ENCODE measurements at regions not wholly inside any gene's neighbourhood (a gene's known extent, or its start where the extent isn't known, plus 50 kb on each side); places are given as distances from the start of the nearest gene placed in this dataset.
"Not testable (repeated sequence)": the region's sequence is repeated elsewhere in the genome, so short reads cannot be mapped to it uniquely, and the experiment has no call there.

DNA sequence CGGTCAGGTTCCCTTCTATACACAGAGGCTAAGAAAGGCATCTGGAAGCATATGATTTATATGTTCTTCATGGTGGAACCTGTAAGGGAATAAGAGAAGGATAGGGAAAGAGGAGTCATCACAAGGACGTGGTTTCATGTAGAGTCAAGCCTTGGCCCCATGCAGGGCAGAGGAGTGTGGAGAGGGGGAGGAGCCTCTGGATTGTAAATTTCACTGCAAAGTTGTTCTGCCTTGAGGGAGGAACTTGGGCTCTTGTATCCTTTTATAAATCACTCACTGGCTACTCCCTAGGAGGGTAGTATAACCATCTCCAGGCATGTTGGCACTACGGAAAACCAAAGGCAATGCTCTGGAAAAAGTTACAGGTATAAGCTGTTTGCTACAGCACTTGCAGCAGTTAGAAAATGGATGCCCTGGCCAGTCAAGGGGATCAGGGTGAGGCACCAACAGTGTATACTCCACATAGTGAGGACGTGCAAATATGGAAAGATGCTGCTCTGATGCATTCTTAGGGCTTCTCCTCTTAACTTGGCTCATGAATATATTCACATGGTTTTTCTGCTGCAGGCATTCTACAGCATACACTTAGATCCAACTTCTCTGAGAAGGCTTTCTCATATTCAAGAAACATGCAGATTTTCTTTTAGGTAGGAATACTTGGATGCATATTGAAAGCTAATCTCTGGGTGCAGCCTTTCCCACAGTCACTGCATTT is 60.3 kb upstream of the ZNF81 start:
- DNase-seq, result no peak

DNA sequence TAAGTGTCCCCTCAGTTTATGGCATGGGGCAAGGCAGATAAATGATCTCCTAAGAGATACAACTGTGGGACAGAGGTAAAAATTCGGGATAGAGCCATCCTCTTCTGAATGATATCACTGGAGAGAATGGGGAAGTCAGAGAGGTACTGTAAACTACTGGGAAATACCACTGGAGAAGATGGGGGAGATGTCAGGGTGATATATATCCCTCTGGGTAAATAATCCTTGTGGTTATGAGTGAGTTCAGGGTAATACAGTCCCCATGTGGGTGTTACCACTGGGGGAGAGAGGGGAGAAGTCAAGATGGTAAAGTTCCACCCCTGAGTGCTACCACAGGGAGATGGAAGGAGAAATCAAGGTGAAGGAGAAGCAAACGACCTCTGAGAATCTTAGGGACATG is 63.9 kb upstream of the ZNF81 start:
- no peak for DNase-seq

DNA sequence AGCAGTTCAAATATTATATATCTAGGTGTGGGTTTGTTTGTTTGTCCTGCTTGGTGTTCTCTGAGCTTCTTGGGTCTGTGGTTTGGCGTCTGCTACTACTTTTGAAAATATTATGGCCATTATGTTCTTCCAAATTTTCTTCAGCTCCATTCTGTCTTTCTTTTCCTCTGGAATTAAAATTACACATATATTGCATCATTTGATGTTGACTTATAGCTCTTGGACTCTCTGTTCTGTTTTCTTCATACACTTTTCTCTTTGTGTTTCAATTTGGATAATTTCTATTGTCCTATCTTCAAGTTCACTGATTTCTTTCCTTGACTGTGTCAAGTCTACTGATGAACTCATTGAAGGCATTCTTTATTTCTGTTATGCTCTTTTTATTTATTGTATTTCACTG is 65.2 kb upstream of the ZNF81 start:
- DNase-seq, result no peak

- not testable (repeated sequence) for DNase-seq
Observed at GRCh38 chrX:47762826-47763225, 73.9 kb upstream of the ZNF81 start.

GRCh38 chrX:47752685-47753084 is 84.0 kb upstream of the ZNF81 start:
- DNase-seq, result no peak

DNA sequence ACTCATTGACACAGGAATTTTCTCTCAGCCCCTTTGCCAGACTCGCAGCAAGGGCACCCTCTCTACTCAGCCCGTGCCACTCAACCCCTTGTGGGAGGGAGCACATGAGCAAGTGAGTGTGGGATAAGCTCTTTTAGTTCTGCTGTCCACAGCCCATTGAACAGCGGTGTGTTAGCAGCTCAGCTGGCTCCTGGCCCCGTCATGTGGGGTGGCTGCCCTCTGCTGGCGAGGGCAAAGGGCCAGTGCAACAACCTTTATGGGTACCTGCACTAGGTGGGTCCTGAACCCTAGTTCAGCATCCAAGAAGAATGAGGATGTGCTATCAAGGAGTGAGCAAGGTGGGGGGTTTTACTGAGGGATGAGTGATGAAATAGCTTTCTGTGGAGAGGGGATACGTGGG is 85.0 kb upstream of the ZNF81 start:
- peak; percentile 17 for DNase-seq

DNA sequence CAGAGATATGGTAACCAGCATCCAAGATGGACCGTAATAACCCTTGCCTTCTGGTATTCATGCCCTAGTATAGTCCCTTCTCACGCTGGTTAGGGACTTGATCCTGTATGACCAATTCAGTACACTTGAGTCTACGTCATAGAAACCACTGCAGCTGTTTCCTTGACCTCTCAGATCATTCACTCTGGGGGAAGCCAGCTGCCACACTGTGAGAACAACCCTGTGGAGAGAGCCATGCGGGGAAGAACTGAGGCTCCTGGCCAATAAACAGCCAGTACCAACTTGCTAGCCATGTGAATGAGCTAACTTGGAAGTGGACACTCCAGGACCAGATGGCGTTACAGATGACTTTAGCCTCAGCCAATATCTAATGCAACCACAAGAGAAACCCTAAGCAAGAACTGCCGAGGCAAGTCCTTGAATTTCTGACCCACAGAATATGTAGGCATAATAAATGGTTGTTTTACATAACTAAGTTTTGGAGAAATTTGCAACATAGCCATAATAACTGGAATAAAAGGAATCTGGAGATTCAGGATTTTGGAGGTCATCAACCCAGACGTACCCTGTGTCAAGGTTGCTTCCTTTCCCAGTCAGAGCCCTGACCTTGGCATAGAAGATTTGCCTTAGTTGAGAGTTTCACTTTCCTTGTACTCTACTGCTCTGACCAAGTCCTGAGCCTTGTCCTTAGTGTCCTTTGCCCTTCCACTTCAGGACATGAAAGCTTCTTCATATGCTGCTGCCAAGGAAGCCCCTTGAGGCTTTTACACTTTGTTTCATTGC is 87.3 kb upstream of the ZNF81 start:
- DNase-seq, result peak; percentile 1

DNA sequence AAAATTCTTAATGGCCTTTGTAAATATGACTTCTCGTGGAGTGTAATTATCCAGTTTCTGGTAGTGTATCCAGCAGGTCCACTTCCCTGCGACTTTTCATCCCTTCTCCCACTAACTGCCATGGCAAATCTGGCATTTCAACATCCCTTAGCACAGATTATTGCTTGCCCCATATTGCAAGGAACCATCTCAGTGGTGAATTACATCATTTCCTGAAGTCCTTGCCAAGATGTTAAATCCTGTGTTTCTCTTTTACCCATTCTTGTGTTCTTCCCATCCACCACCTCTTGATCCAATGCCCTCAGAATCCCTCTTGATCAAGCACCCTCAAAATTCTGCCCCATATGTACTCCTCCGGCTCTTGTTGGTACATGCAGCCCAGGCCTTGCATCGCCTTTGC is 88.1 kb upstream of the ZNF81 start:
- peak; percentile 9 for DNase-seq

DNA sequence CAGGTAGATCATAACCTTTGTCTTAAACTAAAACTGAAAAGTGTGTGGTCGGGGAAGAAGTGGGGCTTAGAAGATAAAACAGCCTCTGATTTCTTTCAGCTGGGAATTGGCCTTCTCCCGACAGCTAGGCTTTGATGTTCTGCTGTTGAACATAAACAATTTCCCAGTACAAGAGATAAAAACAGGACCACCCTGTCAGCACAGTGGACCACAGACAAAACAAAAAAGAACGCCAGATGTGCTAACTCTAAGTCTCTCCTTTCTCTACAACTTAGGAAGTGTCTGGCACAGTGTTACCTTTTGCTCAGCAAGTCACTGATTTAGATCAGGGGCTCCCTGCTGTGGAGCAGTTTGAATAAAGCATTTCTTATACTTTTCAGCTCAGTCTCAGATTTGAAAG is 87.5 kb upstream of the UXT start:
- DNase-seq, result no peak

- DNase-seq, result peak; percentile 16
Observed at GRCh38 chrX:47745416-47745815, 86.4 kb upstream of the UXT start.

- DNase-seq, result peak; percentile 50
Observed at GRCh38 chrX:47743504-47743903, 84.5 kb upstream of the UXT start.

GRCh38 chrX:47738870-47739269 is 79.9 kb upstream of the UXT start:
- not testable (repeated sequence) for DNase-seq

DNA sequence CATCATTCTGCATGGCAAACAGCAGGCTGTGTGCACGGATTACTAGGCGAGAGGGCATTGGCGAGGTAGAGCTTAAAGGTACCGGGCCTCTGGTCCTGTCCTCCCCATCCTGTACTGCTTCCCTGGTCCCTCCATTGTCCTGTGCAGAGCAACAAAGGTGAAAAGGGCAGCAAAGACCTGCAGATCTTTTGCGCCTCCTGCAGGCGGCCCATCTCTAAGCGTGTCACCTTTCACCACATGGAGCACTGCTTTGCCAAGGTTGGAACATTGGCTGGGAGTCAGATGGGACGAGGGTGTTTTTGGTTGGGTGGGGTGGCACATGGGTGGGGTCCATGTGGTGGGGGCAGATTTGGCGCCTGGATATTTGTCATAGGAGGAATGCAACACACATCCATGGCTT is 64.7 kb upstream of the UXT start:
- DNase-seq, result no peak

DNA sequence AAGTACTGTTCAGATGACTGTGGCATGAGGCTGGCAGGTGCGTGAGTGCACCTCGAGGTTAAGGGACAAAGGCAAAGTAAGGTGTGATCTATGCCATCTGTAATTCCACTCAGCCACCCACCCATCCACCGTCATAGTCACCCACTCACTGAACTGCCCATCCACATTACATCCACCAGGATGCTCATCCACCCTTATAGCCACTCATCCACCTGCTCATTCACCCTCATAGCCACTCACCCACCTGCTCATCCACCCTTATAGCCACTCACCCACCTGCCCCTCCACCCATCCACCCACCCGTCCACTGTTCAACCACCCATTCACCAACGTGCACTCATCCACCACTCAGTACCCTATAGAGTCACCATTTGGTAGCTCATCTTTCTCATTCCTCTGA is 64.1 kb upstream of the UXT start:
- DNase-seq, result no peak

GRCh38 chrX:47722260-47722659 is 63.3 kb upstream of the UXT start:
- DNase-seq, result no peak

GRCh38 chrX:47715078-47715477 is 56.1 kb upstream of the UXT start:
- not testable (repeated sequence) for DNase-seq

DNA sequence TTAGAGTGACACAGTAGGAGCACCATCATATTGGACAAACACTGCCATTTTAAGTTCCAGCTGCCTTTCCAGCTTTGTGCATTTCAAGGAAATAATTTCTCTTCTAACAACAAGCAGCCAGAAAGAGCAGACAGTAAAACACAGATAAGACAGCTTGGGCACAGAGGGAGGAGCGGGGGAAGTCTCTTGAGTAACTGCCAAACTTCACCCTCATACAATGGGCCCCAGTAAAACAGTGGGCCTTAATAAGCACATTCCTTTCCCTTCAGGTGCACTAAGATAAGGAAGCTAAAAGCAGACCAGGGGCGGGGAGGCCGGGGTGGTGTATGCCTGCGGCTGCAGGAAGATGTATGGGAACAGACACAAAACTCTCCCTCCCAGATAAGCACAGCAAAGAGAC is 53.7 kb upstream of the UXT start:
- not testable (repeated sequence) for DNase-seq

DNA sequence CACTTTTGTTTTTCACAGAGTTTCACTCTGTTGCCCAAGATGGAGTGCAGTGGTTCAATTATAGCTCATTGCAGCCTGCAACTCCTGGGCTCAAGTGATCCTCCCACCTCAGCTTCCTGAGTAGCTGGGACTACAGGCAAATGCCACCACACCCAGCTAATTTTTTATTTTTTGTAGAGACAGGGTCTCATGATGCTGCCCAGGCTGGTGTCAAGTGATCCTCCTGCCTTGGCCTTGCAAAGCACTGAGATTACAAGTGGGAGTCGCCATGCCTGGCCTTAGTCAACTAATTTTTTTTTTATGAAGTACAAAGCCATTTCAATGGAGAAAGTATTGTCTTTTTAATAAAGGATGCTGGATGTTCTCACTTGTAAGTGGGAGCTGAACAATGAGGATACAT is 51.3 kb upstream of the UXT start:
- DNase-seq, result no peak
